ENCODE measurements at regions not wholly inside any gene's neighbourhood (a gene's known extent, or its start where the extent isn't known, plus 50 kb on each side); places are given as distances from the start of the nearest gene placed in this dataset.
A peak's percentile ranks its signal among the peaks of the same experiment; 100 is the strongest.

DNA sequence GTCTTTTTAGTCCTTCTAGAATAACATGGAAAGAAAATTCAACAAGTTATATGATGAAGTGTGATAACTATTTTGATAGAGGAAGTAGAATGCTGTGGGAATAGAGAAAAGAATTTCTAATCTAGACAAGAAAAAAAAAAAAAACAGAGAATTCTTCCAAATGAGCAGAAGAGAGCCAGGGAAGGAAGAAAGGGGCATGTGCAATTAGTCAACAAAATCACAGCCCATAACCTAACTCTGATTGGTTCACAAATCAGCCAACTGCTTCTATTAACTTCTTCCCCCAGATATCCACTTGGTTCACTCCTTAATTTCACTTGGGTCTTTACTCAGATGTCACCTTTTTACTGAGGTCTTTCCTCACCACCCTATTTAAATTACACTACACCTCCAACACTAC lies 69.5 kb downstream of the BTG1 start:
- H3K27me3 ChIP-seq (ENCODE audit: low read depth, low read length), result no peaks in the 10 kb centered on the region
- H3K79me2 ChIP-seq (ENCODE audit: low read length), result peaks cover 41% of the 10 kb centered on the region
- H3K9me3 ChIP-seq (ENCODE audit: insufficient read depth, low read length), result no peaks in the 10 kb centered on the region
- no peak for TF ChIP-seq CTCF (IDR thresholded peaks at IDR 0.05; ENCODE audit: low read depth, low read length)
- TF ChIP-seq EZH2phosphoT487 (IDR thresholded peaks at IDR 0.05; ENCODE audit: low read depth), result no peak
- peak overlapping the region; percentile 55; the same call in 1 of the 2 replicates for H3K9ac ChIP-seq (ENCODE audit: low read length)
- H3K36me3 ChIP-seq (replicated peaks; ENCODE audit: low read depth, low read length), result peaks cover 7% of the 10 kb centered on the region
- H3K4me2 ChIP-seq (ENCODE audit: low read length), result peak overlapping the region; percentile 74
- peak overlapping the region; percentile 34; the same call in 1 of the 2 replicates for H2AFZ ChIP-seq (ENCODE audit: low read depth, low read length)
- H3K4me3 ChIP-seq (ENCODE audit: low read length), result peak overlapping the region; percentile 42
- peaks cover 72% of the 10 kb centered on the region for H3K4me1 ChIP-seq (ENCODE audit: low read length)
- peak overlapping the region; percentile 73 for H3K27ac ChIP-seq (ENCODE audit: low read length)
- H4K20me1 ChIP-seq (ENCODE audit: insufficient read depth, low read length), result no peaks in the 10 kb centered on the region

- Histone ChIP-seq H3K27ac (ENCODE audit: low read length) (peak overlapping the region; percentile 73), H3K9me3 (ENCODE audit: insufficient read depth, low read length) (no peaks in the 10 kb centered on the region), H3K4me2 (ENCODE audit: low read length) (peak overlapping the region; percentile 74), H3K9ac (ENCODE audit: low read length) (peak overlapping the region; percentile 55), H3K27me3 (ENCODE audit: low read depth, low read length) (no peaks in the 10 kb centered on the region), H3K4me3 (ENCODE audit: low read length) (peak overlapping the region; percentile 42), H3K4me1 (ENCODE audit: low read length) (peaks cover 69% of the 10 kb centered on the region), H3K79me2 (ENCODE audit: low read length) (peaks cover 37% of the 10 kb centered on the region), H3K36me3 (replicated peaks; ENCODE audit: low read depth, low read length) (peaks cover 7% of the 10 kb centered on the region), H2AFZ (ENCODE audit: low read depth, low read length) (peak overlapping the region; percentile 34; the same call in 1 of the 2 replicates), H4K20me1 (ENCODE audit: insufficient read depth, low read length) (no peaks in the 10 kb centered on the region)
- TF ChIP-seq EZH2phosphoT487 (IDR thresholded peaks at IDR 0.05; ENCODE audit: low read depth), result no peak
- no peak for TF ChIP-seq CTCF (IDR thresholded peaks at IDR 0.05; ENCODE audit: low read depth, low read length)
These were observed 70.2 kb downstream of the BTG1 start for GRCh38 chr12:92075425-92075914.

DNA sequence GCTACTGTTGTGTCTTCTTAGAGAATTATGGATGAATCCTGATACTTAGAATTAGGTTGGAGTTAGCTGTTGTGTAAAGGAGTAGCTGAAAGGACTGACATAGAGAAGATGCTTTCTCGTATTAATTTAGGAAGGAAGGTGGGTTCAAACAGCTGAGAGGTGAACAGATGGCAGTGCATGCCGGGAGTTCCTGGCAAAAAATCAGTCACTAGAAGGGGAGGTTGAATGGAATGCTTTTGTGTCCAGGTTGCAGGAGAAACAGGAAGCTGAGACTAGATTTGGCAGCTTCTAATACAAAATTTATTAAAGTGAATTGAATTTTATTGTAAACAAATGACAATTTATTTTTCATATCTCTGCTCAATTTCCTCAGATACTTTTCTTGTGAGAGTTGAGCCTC lies 70.8 kb downstream of the BTG1 start:
- peaks cover 69% of the 10 kb centered on the region for H3K4me1 ChIP-seq (ENCODE audit: low read length)
- no peaks in the 10 kb centered on the region for H4K20me1 ChIP-seq (ENCODE audit: insufficient read depth, low read length)
- no peaks in the 10 kb centered on the region for H3K27me3 ChIP-seq (ENCODE audit: low read depth, low read length)
- H2AFZ ChIP-seq (ENCODE audit: low read depth, low read length), result peak overlapping the region; percentile 34; the same call in 1 of the 2 replicates
- H3K9ac ChIP-seq (ENCODE audit: low read length), result peak overlapping the region; percentile 55
- no peaks in the 10 kb centered on the region for H3K9me3 ChIP-seq (ENCODE audit: insufficient read depth, low read length)
- H3K4me3 ChIP-seq (ENCODE audit: low read length), result peak overlapping the region; percentile 42; the same call in 1 of the 2 replicates
- peaks cover 7% of the 10 kb centered on the region for H3K36me3 ChIP-seq (replicated peaks; ENCODE audit: low read depth, low read length)
- TF ChIP-seq EZH2phosphoT487 (IDR thresholded peaks at IDR 0.05; ENCODE audit: low read depth), result no peak
- TF ChIP-seq CTCF (IDR thresholded peaks at IDR 0.05; ENCODE audit: low read depth, low read length), result no peak
- peaks cover 33% of the 10 kb centered on the region; the same call in 1 of the 2 replicates for H3K79me2 ChIP-seq (ENCODE audit: low read length)
- H3K4me2 ChIP-seq (ENCODE audit: low read length), result peak overlapping the region; percentile 74
- H3K27ac ChIP-seq (ENCODE audit: low read length), result peak overlapping the region; percentile 73

DNA sequence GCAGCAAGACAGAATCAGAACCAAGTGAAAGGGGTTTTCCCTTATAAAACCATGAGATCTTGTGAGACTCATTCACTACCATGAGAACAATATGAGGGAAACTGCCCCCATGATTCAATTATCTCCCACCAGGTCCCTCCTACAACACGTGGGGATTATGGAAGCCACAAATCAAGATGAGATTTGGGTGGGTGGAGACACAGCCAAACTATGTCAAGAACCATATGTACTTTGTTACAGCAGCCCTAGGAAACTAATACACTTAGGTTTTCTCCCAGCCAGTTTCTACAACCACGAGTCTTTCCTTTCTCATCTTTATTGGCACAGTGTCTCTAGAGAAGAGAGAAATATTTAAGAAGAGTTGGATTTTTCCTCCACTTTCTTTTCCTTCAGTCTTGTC lies 72.6 kb downstream of the BTG1 start:
- Histone ChIP-seq H3K9me3 (ENCODE audit: insufficient read depth, low read length) (no peaks in the 10 kb centered on the region), H2AFZ (ENCODE audit: low read depth, low read length) (no peak overlapping the region), H3K27ac (ENCODE audit: low read length) (no peak overlapping the region), H3K79me2 (ENCODE audit: low read length) (peaks cover 31% of the 10 kb centered on the region; the same call in 1 of the 2 replicates), H3K36me3 (replicated peaks; ENCODE audit: low read depth, low read length) (peaks cover 7% of the 10 kb centered on the region), H3K4me3 (ENCODE audit: low read length) (no peak overlapping the region), H3K9ac (ENCODE audit: low read length) (no peak overlapping the region), H3K27me3 (ENCODE audit: low read depth, low read length) (no peaks in the 10 kb centered on the region), H3K4me1 (ENCODE audit: low read length) (peaks cover 63% of the 10 kb centered on the region), H4K20me1 (ENCODE audit: insufficient read depth, low read length) (no peaks in the 10 kb centered on the region), H3K4me2 (ENCODE audit: low read length) (no peak overlapping the region)
- TF ChIP-seq CTCF (IDR thresholded peaks at IDR 0.05; ENCODE audit: low read depth, low read length), result no peak
- TF ChIP-seq EZH2phosphoT487 (IDR thresholded peaks at IDR 0.05; ENCODE audit: low read depth), result no peak

Measured in OCI-LY3 (cell line).